22Rv1 (cell line): ENCODE measurements at regions not wholly inside any gene's neighbourhood (a gene's known extent, or its start where the extent isn't known, plus 50 kb on each side); places are given as distances from the start of the nearest gene placed in this dataset.

Experiments
- CTCF ChIP-seq: fragments of 450-650 bp; IDR thresholded peaks from 2 replicates; pipeline ENCODE4 v1.5.1; 2017; ENCODE audit warnings: mild to moderate bottlenecking
- ZFX ChIP-seq: fragments of 450-650 bp; IDR thresholded peaks from 2 replicates; pipeline ENCODE4 v1.6.1; 2017; ENCODE audit warnings: antibody characterized with exemption, borderline replicate concordance

DNA sequence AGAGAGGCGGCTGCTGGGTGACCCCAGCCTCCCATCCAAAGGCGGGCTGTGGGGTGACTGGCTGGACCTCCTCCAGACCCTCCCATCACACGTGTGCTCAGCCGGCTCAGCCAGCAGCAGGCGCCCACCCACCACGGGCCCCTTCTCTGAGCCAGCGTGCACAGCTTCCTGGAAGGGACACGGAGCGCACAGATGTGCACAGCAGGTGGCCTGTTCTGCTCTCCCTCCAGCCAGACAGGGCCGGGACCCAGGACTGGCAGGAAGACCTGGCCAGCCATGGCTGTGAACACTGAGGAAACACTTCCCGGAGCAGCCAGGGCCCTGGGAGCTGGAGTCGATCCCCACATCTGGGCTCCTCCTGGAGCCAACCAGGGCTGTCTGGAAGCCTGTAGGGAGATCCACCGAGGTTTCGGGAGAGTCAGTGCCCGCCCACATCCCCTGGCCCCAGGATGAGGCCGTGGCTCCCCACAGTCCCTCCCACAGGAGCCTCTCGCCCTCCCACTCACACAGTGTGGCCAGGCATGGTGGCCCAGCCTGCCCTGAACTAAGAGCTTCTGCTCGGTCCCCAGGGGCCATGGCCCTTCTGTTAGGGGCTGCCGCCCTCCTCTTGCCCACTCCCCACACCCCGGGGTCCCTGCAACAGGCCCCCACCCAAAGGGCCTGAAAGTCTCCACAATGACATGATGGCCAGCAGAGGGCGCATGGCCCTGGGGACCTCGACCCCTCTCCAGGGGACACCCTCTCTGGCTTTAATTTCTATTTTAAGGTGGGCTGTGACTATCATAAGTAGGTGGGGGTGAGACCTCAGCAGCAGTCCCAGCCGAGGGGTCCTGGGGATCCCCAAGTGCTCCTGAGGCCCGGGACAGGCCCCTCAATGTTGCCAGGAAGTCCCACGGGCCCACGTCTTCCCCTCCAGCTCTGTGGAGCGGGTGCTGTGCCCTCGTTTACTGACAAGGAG is 90.6 kb upstream of the FGF3 start:
- TF ChIP-seq CTCF (peak; percentile 91), ZFX (no peak)
